AG10803 (cell line): ENCODE measurements at regions not wholly inside any gene's neighbourhood (a gene's known extent, or its start where the extent isn't known, plus 50 kb on each side); places are given as distances from the start of the nearest gene placed in this dataset.

ENCODE experiments used
- DNase-seq: peaks from one replicate; pipeline ENCODE4 v3.0.0; 2010; ENCODE audit warnings: low read depth
- H3K4me3 ChIP-seq: 2 replicates; pipeline ENCODE4 v1.5.1; 2011; ENCODE audit warnings: mild to moderate bottlenecking, low read length, control low read depth
- TF ChIP-seq, protein P1 (sequence below): conservative IDR thresholded peaks from 2 replicates; pipeline ENCODE4 v1.5.1; 2011; ENCODE audit warnings: mild to moderate bottlenecking, low read length, control low read depth, inconsistent platforms

DNA sequence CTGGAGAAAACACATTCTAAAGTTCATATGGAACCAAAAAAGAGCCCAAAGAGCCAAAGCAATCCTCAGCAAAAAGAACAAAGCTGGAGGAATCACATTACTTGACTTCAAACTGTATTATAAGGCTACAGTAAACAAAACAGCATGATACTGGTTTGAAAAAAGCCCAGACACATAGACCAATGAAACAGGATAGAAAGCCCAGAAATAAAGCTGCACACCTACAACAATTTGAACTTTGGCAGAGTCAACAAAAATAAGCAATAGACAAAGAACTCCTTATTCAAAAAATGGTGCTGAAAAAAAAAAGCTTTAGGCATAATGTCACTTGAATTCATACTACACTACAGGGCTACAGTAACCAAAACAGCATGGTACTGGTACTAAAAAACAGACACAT, 289.6 kb downstream of the NR4A2 start:
- no peak for DNase-seq
- TF ChIP-seq, protein P1, sequence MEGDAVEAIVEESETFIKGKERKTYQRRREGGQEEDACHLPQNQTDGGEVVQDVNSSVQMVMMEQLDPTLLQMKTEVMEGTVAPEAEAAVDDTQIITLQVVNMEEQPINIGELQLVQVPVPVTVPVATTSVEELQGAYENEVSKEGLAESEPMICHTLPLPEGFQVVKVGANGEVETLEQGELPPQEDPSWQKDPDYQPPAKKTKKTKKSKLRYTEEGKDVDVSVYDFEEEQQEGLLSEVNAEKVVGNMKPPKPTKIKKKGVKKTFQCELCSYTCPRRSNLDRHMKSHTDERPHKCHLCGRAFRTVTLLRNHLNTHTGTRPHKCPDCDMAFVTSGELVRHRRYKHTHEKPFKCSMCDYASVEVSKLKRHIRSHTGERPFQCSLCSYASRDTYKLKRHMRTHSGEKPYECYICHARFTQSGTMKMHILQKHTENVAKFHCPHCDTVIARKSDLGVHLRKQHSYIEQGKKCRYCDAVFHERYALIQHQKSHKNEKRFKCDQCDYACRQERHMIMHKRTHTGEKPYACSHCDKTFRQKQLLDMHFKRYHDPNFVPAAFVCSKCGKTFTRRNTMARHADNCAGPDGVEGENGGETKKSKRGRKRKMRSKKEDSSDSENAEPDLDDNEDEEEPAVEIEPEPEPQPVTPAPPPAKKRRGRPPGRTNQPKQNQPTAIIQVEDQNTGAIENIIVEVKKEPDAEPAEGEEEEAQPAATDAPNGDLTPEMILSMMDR = no peak
- H3K4me3 ChIP-seq = no peak overlapping the region

DNA sequence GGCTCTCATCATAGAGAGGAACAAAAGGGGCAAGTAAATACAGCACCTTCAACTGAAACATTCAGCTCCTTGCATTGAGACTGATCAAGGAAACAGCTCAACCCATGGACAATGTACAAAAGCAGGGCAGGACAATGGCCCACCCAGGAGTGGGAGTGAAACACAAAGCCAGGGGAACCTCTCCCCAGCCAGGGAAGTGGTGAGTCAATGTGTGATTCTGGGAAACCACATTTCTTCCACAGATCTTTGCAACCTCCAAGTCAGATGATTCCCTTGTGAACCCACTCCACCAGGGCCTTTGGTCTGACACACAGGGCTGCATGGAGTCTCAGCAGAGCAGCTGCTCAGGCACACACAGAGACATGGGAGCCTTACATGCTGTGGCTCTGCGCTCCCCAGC, 294.5 kb downstream of the NR4A2 start:
- TF ChIP-seq, protein P1 = no peak
- DNase-seq = no peak
- no peak overlapping the region for H3K4me3 ChIP-seq

DNA sequence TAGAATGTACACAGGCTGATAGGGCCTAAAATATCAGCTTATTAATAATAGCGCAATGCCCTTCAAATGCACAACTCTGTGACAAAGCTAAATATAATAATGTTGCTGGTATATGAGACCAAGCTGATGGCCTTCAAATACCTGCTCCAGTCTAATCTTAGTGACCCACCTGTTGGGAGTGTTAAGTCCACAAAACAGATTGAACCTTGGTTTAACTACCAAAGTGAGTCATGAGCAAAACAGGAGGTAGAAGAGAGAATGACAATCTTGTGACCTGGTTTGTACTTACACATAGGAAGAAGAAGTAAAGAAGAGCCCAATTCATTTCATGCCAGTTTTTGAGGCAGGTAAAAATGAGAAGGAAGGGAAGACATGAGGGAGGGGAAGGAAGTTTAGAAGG, 295.0 kb downstream of the NR4A2 start:
- no peak overlapping the region for H3K4me3 ChIP-seq
- no peak for DNase-seq
- TF ChIP-seq, protein P1 = no peak

DNA sequence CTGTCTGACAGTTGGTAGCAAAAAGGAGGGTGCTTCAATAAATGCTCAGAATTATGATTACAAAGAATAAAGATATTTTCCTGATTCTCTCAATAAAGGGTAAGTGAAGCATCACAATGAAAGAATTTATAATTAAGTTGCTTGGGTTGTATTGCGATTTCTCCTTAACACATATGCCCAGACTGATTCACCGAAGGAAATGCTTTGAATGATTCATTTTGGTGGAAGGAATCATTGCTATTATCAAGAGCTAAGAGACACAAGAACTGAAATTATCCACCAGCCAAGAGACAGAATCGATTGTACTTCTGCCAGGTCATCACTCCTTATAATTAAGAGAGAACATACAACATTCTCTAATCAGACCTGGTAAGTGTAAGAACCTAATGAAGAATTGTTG, 301.4 kb downstream of the NR4A2 start:
- no peak overlapping the region for H3K4me3 ChIP-seq
- TF ChIP-seq, protein P1 = no peak
- no peak for DNase-seq

DNA sequence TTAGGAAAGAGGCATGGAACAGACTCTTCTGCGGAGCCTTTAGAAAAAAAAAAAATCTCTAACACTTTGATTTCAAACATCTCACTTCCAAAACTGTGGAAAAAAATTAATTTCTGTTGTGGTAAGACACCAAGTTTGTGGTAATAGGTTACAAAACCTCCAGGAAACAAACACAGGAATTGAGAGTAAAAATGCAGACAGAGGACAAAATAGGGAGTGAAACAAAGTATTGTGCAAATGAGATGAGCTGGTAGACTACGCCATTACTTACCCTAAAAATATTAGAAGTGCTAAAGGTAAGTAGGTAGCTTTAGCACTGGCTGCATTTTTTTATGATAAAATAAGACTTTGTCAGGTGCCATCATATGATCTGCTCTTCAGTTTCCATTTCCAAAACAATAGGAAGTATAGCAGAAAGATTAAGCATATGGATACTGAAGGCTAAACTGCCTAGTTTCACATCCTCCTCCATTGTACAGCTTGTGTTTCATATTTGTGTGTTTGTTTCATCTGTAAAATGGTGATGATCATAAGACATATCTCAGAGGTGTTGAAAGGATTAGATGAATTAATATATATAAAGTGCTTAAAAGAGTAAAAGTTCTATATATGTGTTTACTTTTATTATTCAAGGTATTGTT, 309.2 kb downstream of the NR4A2 start:
- no peak overlapping the region for H3K4me3 ChIP-seq
- DNase-seq = no peak
- TF ChIP-seq, protein P1 = no peak

DNA sequence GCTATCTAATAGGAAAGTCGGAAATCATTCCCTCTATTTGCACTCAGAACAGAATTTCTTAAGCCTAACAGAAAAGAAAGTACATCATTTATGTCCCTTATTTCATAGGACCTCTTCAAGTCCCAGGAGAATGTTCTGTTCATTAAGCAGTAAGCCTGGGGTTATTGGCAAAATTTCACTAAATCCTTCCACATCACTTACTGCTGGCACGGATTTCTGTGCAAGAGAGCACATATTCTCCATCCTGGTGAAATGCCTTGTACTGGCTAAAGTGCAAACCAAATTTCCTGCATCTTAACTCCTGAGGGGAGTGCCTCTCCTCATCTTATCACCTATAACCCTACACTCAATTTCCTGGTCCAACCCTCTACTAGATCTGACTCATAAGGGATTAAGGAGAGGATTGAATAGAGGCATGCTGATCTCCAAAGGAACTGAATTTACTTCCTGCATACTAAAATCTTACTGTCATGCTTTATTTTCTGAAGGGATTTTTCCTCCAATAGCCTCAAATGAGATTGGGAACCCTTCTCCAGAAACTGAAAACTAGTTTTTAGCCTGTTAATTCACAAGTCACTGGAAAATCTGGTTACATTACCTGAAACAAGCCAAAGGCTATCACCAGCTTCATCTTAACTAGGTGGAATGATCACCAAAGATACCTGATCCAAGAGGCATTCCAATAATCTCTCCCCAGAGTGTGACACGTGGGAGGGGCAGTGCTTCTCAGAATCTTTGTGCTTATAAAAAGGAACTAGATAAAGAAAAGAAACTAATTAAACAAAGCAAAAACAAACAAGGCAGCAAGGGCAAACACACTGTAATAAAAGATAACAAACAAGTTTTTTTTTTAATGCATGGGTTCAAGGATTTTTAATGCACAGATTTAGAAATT, 311.1 kb downstream of the NR4A2 start:
- no peak overlapping the region for H3K4me3 ChIP-seq
- DNase-seq = no peak
- TF ChIP-seq, protein P1 = no peak

DNA sequence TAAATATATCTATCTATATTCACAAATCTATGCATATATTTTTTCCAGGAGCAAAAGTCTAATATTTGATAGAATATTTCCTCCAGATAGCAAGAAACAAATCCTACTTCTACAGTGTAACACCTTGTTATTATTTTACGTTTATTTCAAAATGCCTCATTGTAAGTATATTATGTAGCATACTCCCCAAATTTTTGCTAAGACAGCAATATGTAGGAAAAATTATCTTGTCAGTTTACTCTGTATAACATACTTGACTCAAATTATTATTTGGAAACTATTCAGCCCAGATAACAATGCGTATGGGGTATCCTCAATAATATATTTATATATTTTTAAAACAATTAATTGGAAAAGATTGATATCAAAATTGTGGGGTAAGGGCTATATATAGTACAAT, 313.2 kb downstream of the NR4A2 start:
- no peak overlapping the region for H3K4me3 ChIP-seq
- TF ChIP-seq, protein P1 = no peak
- no peak for DNase-seq
